ENCODE measurements at regions not wholly inside any gene's neighbourhood (a gene's known extent, or its start where the extent isn't known, plus 50 kb on each side); places are given as distances from the start of the nearest gene placed in this dataset.

DNA sequence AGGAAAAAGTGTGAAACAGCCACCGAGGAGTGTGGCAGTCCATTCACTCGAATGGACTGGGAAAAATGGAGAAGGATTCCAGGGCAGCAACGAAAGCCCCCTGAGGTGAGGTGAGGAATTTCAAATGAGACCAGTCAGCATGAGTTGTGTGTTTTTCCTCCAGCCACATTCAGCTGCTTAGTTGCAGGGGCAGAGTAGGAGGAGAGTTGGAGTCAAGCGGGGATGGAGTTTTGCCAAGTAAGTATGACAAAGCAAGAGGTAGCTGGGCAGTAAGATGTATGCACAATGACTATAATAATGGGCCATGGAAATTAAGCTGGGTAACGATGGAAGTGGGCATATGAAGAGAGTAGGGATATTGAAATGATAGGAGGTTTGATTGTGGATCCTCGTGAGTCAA lies 64.4 kb downstream of the CCDC54 start:
- H3K56ac ChIP-seq (replicated peaks; ENCODE audit: insufficient read length, low read depth, low read length): no peak overlapping the region
- no peaks in the 10 kb centered on the region for H3K27me3 ChIP-seq (replicated peaks in 1 of 4; ENCODE audit: control insufficient read depth in 3 of 4, extremely low read depth in 1 of 4, insufficient read depth in 3 of 4, low read length in 3 of 4)
- no peak overlapping the region for H3K18ac ChIP-seq (ENCODE audit: extremely low read depth, low read length)
- POLR2A ChIA-PET (ENCODE audit: partially characterized antibody): interaction anchor here (1.2 kb wide), 1 partner anchor 11 kb away, joined by 5 read pairs; no protein-coding TSS in a partner anchor
- no peak overlapping the region for H3K4ac ChIP-seq (replicated peaks; ENCODE audit: insufficient read length, low read depth, low read length)
- no peak overlapping the region for H2BK5ac ChIP-seq (ENCODE audit: low read depth, low read length)
- no peak overlapping the region for H4K8ac ChIP-seq (ENCODE audit: extremely low read depth, insufficient read depth, low read length)
- 0 out of 2 replicates have a peak overlapping the region, but pooled peaks have one; percentile 42 for H2BK12ac ChIP-seq (ENCODE audit: low read depth, low read length)
- CTCF ChIA-PET (ENCODE audit: partially characterized antibody): interaction anchor here (0.5 to 1.2 kb wide), 5 partner anchors 9 to 205 kb away, joined by 3 to 6 read pairs (median 4); no protein-coding TSS in a partner anchor
- no peak overlapping the region for H3K23ac ChIP-seq (ENCODE audit: insufficient read length)
- 0 out of 2 replicates have a peak overlapping the region, but pooled peaks have one; percentile 19 for H2BK20ac ChIP-seq (ENCODE audit: low read length)
- H3K4me1 ChIP-seq (replicated peaks in 1 of 4; ENCODE audit: control insufficient read depth in 3 of 4, insufficient read depth in 4 of 4, low read length in 3 of 4): peaks cover 0 to 3% (median 2%) of the 10 kb centered on the region in 4 experiments; a peak in 3 of 7 replicates
- peak; percentile 13 for FAIRE-seq
- H3K4me3 ChIP-seq (ENCODE audit: extremely low read depth in 1 of 4, insufficient read depth in 2 of 4, low read depth in 3 of 4, low read length in 4 of 4): no peak overlapping the region
- no peak overlapping the region for H3K27ac ChIP-seq (ENCODE audit: low read depth, low read length)
- H4K20me1 ChIP-seq (replicated peaks in 1 of 2; ENCODE audit: control insufficient read depth in 1 of 2, insufficient read depth in 2 of 2, low read length in 2 of 2): no peaks in the 10 kb centered on the region
- TF ChIP-seq BCL11A (IDR thresholded peaks at IDR 0.05; ENCODE audit: low read depth in 2 of 2, low read length in 2 of 2) (no peak), KDM4A (IDR thresholded peaks at IDR 0.05; ENCODE audit: low read depth, low read length, severe bottlenecking) (no peak), BACH1 (IDR thresholded peaks at IDR 0.05; ENCODE audit: low read length) (peak; percentile 87), NANOG (IDR thresholded peaks at IDR 0.05; ENCODE audit: insufficient read depth, low read depth, low read length, poor library complexity, severe bottlenecking) (no peak), EP300 (IDR thresholded peaks at IDR 0.05; ENCODE audit: borderline replicate concordance in 1 of 2, low read depth in 2 of 2, low read length in 2 of 2) (no peak), CREB1 (IDR thresholded peaks at IDR 0.05) (no peak), EGR1 (IDR thresholded peaks at IDR 0.05; ENCODE audit: borderline replicate concordance, low read depth, low read length) (no peak), HDAC2 (IDR thresholded peaks at IDR 0.05; ENCODE audit: borderline replicate concordance in 1 of 2, low read depth in 2 of 2, low read length in 2 of 2) (no peak), TEAD4 (IDR thresholded peaks at IDR 0.05; ENCODE audit: low read depth, low read length) (0 out of 2 replicates have a peak, but pooled peaks have one; percentile 59), SAP30 (IDR thresholded peaks at IDR 0.05; ENCODE audit: insufficient read depth, insufficient replicate concordance, low read length) (no peak), MAFK (IDR thresholded peaks at IDR 0.05; ENCODE audit: low read depth, low read length) (peak; percentile 66; the same call in 1 of the 2 replicates)
- TF ChIP-seq, protein P1, sequence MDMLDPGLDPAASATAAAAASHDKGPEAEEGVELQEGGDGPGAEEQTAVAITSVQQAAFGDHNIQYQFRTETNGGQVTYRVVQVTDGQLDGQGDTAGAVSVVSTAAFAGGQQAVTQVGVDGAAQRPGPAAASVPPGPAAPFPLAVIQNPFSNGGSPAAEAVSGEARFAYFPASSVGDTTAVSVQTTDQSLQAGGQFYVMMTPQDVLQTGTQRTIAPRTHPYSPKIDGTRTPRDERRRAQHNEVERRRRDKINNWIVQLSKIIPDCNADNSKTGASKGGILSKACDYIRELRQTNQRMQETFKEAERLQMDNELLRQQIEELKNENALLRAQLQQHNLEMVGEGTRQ (IDR thresholded peaks at IDR 0.05; ENCODE audit: low read length): no peak
- no peaks in the 10 kb centered on the region for H3K79me2 ChIP-seq (ENCODE audit: control insufficient read depth in 1 of 2, insufficient read depth in 2 of 2, low read length in 2 of 2)
- DNase-seq (ENCODE audit: low read depth in 1 of 2, low spot score in 2 of 2): no peak
- no peak overlapping the region for H3K9ac ChIP-seq (replicated peaks in 1 of 4; ENCODE audit: extremely low read depth in 1 of 4, low read depth in 3 of 4, low read length in 3 of 4)
- peak overlapping the region in 1 of 2 experiments; percentile 26; a peak in 1 of 4 replicates for H3K4me2 ChIP-seq (ENCODE audit: insufficient read depth in 1 of 2, low read depth in 2 of 2, low read length in 2 of 2)
- no peaks in the 10 kb centered on the region for H3K79me1 ChIP-seq (ENCODE audit: low read depth, low read length)
- 0 out of 2 replicates have a peak overlapping the region, but pooled peaks have one; percentile 16 for H2AFZ ChIP-seq (ENCODE audit: low read length)
- H3K9me3 ChIP-seq (ENCODE audit: insufficient read depth in 2 of 2, low read depth in 1 of 2, low read length in 1 of 2): no peaks in the 10 kb centered on the region
- no peak overlapping the region for H2BK120ac ChIP-seq (replicated peaks; ENCODE audit: low read depth, low read length)
- H3K14ac ChIP-seq (ENCODE audit: insufficient read length): no peak overlapping the region
- no peak overlapping the region for H4K91ac ChIP-seq (replicated peaks; ENCODE audit: insufficient read length, low read length)
- H2BK15ac ChIP-seq (ENCODE audit: low read length): no peak overlapping the region
- no peak overlapping the region for H2AK5ac ChIP-seq (ENCODE audit: low read depth, low read length)
- no peaks in the 10 kb centered on the region for H3K36me3 ChIP-seq (ENCODE audit: control insufficient read depth in 2 of 4, insufficient read depth in 4 of 4, low read length in 3 of 4)
- 59 to 100% methylated on average over 2 to 6 of the region's 6 CpGs for WGBS, 2 experiments (ENCODE audit: extremely low coverage in 1 of 2, insufficient coverage in 1 of 2, insufficient read length in 1 of 2, insufficient replicate concordance in 2 of 2, low coverage in 1 of 2, low lambda C conversion rate in 2 of 2, missing lambda C conversion rate in 1 of 2)
- no peak overlapping the region for H4K5ac ChIP-seq (ENCODE audit: insufficient read length, low read depth, low read length)
- no peaks in the 10 kb centered on the region for H3K23me2 ChIP-seq (ENCODE audit: low read depth, low read length)

Measured in H1 (cell line).